Retinal pigment epithelial cell (primary cell): ENCODE measurements at regions not wholly inside any gene's neighbourhood (a gene's known extent, or its start where the extent isn't known, plus 50 kb on each side); places are given as distances from the start of the nearest gene placed in this dataset.

ENCODE experiments used
- DNase-seq: peaks from one replicate; pipeline ENCODE4 v3.0.0-alpha.2; 2010; ENCODE audit warnings: low read depth
- H3K4me3 ChIP-seq: 2 replicates; pipeline ENCODE4 v1.5.1; 2011; ENCODE audit warnings: mild to moderate bottlenecking, low read length, control low read depth, moderate library complexity
- CTCF ChIP-seq: conservative IDR thresholded peaks from 2 replicates; pipeline ENCODE4 v1.5.1; 2011; ENCODE audit warnings: low read depth, low read length, control low read depth, inconsistent platforms

GRCh38 chr4:134393592-134393991 lies 192.0 kb upstream of the PABPC4L start:
- DNase-seq: no peak
- H3K4me3 ChIP-seq: no peak overlapping the region
- no peak for TF ChIP-seq CTCF

GRCh38 chr4:134390319-134390718 lies 188.7 kb upstream of the PABPC4L start:
- TF ChIP-seq CTCF: no peak
- H3K4me3 ChIP-seq: no peak overlapping the region
- DNase-seq: no peak

- no peak for DNase-seq
- TF ChIP-seq CTCF: no peak
- no peak overlapping the region for H3K4me3 ChIP-seq
Measured at GRCh38 chr4:134388351-134388750, 186.8 kb upstream of the PABPC4L start.

GRCh38 chr4:134382478-134383227 lies 181.1 kb upstream of the PABPC4L start:
- TF ChIP-seq CTCF: no peak
- H3K4me3 ChIP-seq: no peak overlapping the region
- DNase-seq: no peak

GRCh38 chr4:134375775-134376174 lies 174.2 kb upstream of the PABPC4L start:
- TF ChIP-seq CTCF: no peak
- no peak for DNase-seq
- H3K4me3 ChIP-seq: no peak overlapping the region

GRCh38 chr4:134365852-134366251 lies 164.3 kb upstream of the PABPC4L start:
- TF ChIP-seq CTCF: no peak
- H3K4me3 ChIP-seq: no peak overlapping the region
- no peak for DNase-seq

- no peak for TF ChIP-seq CTCF
- H3K4me3 ChIP-seq: no peak overlapping the region
- DNase-seq: no peak
Measured at GRCh38 chr4:134364928-134365327, 163.3 kb upstream of the PABPC4L start.
